ENCODE measurements at regions not wholly inside any gene's neighbourhood (a gene's known extent, or its start where the extent isn't known, plus 50 kb on each side); places are given as distances from the start of the nearest gene placed in this dataset.

- no peak for ATAC-seq (ENCODE audit: insufficient read depth, low read depth)
- Histone ChIP-seq H3K9ac (ENCODE audit: low read depth, low read length) (no peak overlapping the region), H3K79me2 (ENCODE audit: insufficient read depth, low read length) (no peaks in the 10 kb centered on the region), H3K9me3 (ENCODE audit: insufficient read depth, low read length, severe bottlenecking) (no peaks in the 10 kb centered on the region), H3K4me2 (ENCODE audit: insufficient read depth, low read length) (no peak overlapping the region), H3K27me3 (ENCODE audit: insufficient read depth, low read length, poor library complexity) (peaks cover 15% of the 10 kb centered on the region), H3K4me1 (ENCODE audit: insufficient read depth, low read length) (no peaks in the 10 kb centered on the region), H4K20me1 (ENCODE audit: insufficient read depth, low read length) (no peaks in the 10 kb centered on the region), H3K4me3 (ENCODE audit: low read depth in 1 of 2, low read length in 2 of 2) (no peak overlapping the region), H3K27ac (ENCODE audit: low read length) (no peak overlapping the region), H3K36me3 (ENCODE audit: insufficient read depth, low read length) (no peaks in the 10 kb centered on the region), H2AFZ (ENCODE audit: low read depth, low read length) (no peak overlapping the region)
- no peak for TF ChIP-seq EZH2 (IDR thresholded peaks at IDR 0.05; ENCODE audit: borderline replicate concordance, low read depth, low read length, severe bottlenecking)
- DNase-seq: no peak
Measured at GRCh38 chr2:70397186-70397585, 95.3 kb upstream of the FAM136A start.

DNA sequence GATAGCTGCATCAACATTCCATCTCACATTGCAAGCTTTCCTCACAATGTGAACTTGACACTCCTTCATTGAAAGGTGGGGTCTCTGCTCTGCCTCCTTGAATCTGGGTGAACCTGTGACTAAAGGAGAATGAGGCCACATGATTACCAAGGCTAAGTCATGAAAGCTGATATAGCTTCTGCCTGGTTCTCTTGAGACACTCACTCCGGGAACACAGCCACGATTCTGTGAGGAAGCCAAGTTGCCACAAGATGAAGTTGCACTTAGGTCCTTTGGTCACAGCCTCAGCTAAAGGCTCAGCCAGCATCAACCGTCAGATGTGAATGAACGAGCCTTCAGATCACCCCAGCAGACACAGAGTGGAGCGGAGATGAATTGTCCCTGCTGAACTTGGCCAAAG lies 94.7 kb upstream of the FAM136A start:
- no peak for ATAC-seq (ENCODE audit: insufficient read depth, low read depth)
- DNase-seq: no peak
- Histone ChIP-seq H3K9ac (ENCODE audit: low read depth, low read length) (no peak overlapping the region), H3K36me3 (ENCODE audit: insufficient read depth, low read length) (no peaks in the 10 kb centered on the region), H3K4me1 (ENCODE audit: insufficient read depth, low read length) (no peaks in the 10 kb centered on the region), H3K27ac (ENCODE audit: low read length) (no peak overlapping the region), H3K27me3 (ENCODE audit: insufficient read depth, low read length, poor library complexity) (peaks cover 19% of the 10 kb centered on the region), H4K20me1 (ENCODE audit: insufficient read depth, low read length) (no peaks in the 10 kb centered on the region), H3K9me3 (ENCODE audit: insufficient read depth, low read length, severe bottlenecking) (no peaks in the 10 kb centered on the region), H3K4me3 (ENCODE audit: low read depth in 1 of 2, low read length in 2 of 2) (no peak overlapping the region), H3K79me2 (ENCODE audit: insufficient read depth, low read length) (no peaks in the 10 kb centered on the region), H2AFZ (ENCODE audit: low read depth, low read length) (no peak overlapping the region), H3K4me2 (ENCODE audit: insufficient read depth, low read length) (no peak overlapping the region)
- no peak for TF ChIP-seq EZH2 (IDR thresholded peaks at IDR 0.05; ENCODE audit: borderline replicate concordance, low read depth, low read length, severe bottlenecking)
- TF ChIP-seq, protein P1, sequence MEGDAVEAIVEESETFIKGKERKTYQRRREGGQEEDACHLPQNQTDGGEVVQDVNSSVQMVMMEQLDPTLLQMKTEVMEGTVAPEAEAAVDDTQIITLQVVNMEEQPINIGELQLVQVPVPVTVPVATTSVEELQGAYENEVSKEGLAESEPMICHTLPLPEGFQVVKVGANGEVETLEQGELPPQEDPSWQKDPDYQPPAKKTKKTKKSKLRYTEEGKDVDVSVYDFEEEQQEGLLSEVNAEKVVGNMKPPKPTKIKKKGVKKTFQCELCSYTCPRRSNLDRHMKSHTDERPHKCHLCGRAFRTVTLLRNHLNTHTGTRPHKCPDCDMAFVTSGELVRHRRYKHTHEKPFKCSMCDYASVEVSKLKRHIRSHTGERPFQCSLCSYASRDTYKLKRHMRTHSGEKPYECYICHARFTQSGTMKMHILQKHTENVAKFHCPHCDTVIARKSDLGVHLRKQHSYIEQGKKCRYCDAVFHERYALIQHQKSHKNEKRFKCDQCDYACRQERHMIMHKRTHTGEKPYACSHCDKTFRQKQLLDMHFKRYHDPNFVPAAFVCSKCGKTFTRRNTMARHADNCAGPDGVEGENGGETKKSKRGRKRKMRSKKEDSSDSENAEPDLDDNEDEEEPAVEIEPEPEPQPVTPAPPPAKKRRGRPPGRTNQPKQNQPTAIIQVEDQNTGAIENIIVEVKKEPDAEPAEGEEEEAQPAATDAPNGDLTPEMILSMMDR (IDR thresholded peaks at IDR 0.05; ENCODE audit: borderline replicate concordance, extremely low read depth, low read length, poor library complexity, severe bottlenecking): no peak

DNA sequence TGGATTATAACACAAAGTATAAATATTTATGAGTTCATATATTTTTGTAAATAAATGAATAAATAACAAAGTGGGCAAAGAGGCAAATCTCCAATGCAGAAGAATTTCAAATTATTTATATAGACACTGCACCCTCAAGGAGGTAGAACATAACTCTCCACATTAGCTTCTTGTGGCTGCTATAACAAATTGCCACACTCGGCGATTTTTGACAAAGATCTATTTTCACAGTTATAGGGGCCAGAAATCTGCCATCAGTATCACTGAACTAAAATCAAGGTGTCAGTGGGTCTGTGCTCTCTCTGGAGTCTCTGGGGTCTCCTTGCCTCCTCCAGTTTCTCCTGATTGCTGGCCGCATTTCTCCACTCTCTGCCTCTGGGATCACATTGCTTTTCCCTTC lies 92.0 kb upstream of the FAM136A start:
- H2AFZ ChIP-seq (ENCODE audit: low read depth, low read length): no peak overlapping the region
- ATAC-seq (ENCODE audit: insufficient read depth, low read depth): no peak
- DNase-seq: no peak
- TF ChIP-seq, protein P1 (IDR thresholded peaks at IDR 0.05; ENCODE audit: borderline replicate concordance, extremely low read depth, low read length, poor library complexity, severe bottlenecking): no peak
- TF ChIP-seq EZH2 (IDR thresholded peaks at IDR 0.05; ENCODE audit: borderline replicate concordance, low read depth, low read length, severe bottlenecking): no peak
- H4K20me1 ChIP-seq (ENCODE audit: insufficient read depth, low read length): no peaks in the 10 kb centered on the region
- H3K4me3 ChIP-seq (ENCODE audit: low read depth in 1 of 2, low read length in 2 of 2): no peak overlapping the region
- H3K9me3 ChIP-seq (ENCODE audit: insufficient read depth, low read length, severe bottlenecking): no peaks in the 10 kb centered on the region
- peaks cover 25% of the 10 kb centered on the region for H3K27me3 ChIP-seq (ENCODE audit: insufficient read depth, low read length, poor library complexity)
- H3K4me1 ChIP-seq (ENCODE audit: insufficient read depth, low read length): no peaks in the 10 kb centered on the region
- no peaks in the 10 kb centered on the region for H3K79me2 ChIP-seq (ENCODE audit: insufficient read depth, low read length)
- no peak overlapping the region for H3K27ac ChIP-seq (ENCODE audit: low read length)
- no peaks in the 10 kb centered on the region for H3K36me3 ChIP-seq (ENCODE audit: insufficient read depth, low read length)
- no peak overlapping the region for H3K4me2 ChIP-seq (ENCODE audit: insufficient read depth, low read length)
- H3K9ac ChIP-seq (ENCODE audit: low read depth, low read length): no peak overlapping the region

DNA sequence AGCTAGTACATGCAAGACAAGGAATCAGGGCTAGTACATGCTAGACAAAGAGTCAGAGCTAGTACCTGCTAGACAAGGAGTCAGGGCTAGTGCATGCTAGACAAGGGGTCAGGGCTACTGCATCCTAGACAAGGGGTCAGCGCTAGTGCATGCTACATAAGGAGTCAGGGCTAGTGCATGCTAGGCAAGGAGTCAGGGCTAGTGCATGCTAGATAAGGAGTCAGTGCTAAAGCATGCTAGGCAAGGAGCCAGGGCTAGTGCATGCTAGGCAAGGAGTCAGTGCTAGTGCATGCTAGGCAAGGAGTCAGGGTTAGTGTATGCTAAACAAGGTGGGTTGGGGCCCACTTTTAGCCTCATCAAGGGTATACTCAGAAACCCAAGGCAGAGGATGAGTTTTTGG lies 90.1 kb upstream of the FAM136A start:
- DNase-seq (no peak), ATAC-seq (ENCODE audit: insufficient read depth, low read depth) (no peak)
- H3K79me2 ChIP-seq (ENCODE audit: insufficient read depth, low read length): no peaks in the 10 kb centered on the region
- H4K20me1 ChIP-seq (ENCODE audit: insufficient read depth, low read length): no peaks in the 10 kb centered on the region
- no peak overlapping the region for H2AFZ ChIP-seq (ENCODE audit: low read depth, low read length)
- no peak overlapping the region for H3K9ac ChIP-seq (ENCODE audit: low read depth, low read length)
- H3K9me3 ChIP-seq (ENCODE audit: insufficient read depth, low read length, severe bottlenecking): no peaks in the 10 kb centered on the region
- no peak overlapping the region for H3K4me3 ChIP-seq (ENCODE audit: low read depth in 1 of 2, low read length in 2 of 2)
- no peaks in the 10 kb centered on the region for H3K36me3 ChIP-seq (ENCODE audit: insufficient read depth, low read length)
- H3K27me3 ChIP-seq (ENCODE audit: insufficient read depth, low read length, poor library complexity): peaks cover 15% of the 10 kb centered on the region
- H3K27ac ChIP-seq (ENCODE audit: low read length): no peak overlapping the region
- no peak overlapping the region for H3K4me2 ChIP-seq (ENCODE audit: insufficient read depth, low read length)
- H3K4me1 ChIP-seq (ENCODE audit: insufficient read depth, low read length): no peaks in the 10 kb centered on the region
- TF ChIP-seq, protein P1 (IDR thresholded peaks at IDR 0.05; ENCODE audit: borderline replicate concordance, extremely low read depth, low read length, poor library complexity, severe bottlenecking): no peak
- no peak for TF ChIP-seq EZH2 (IDR thresholded peaks at IDR 0.05; ENCODE audit: borderline replicate concordance, low read depth, low read length, severe bottlenecking)
